Fibroblast of villous mesenchyme (primary cell): ENCODE measurements at regions not wholly inside any gene's neighbourhood (a gene's known extent, or its start where the extent isn't known, plus 50 kb on each side); places are given as distances from the start of the nearest gene placed in this dataset.

ENCODE experiments used
- DNase-seq: peaks from one replicate; pipeline ENCODE4 v3.0.0-alpha.2; 2010; ENCODE audit warnings: low read depth
- H3K4me3 ChIP-seq: 2 replicates; pipeline ENCODE4 v1.5.1; 2011; ENCODE audit warnings: low read depth, mild to moderate bottlenecking, low read length
- CTCF ChIP-seq: IDR thresholded peaks from 2 replicates; pipeline ENCODE4 v1.5.1; 2012; ENCODE audit warnings: low read depth, mild to moderate bottlenecking, low read length; ENCODE audit not compliant: insufficient read depth

GRCh38 chr14:89042021-89042420 lies 217.6 kb downstream of the TTC8 start:
- no peak for TF ChIP-seq CTCF
- DNase-seq: no peak

GRCh38 chr14:89053303-89053702 lies 228.9 kb downstream of the TTC8 start:
- TF ChIP-seq CTCF: no peak
- H3K4me3 ChIP-seq: no peak overlapping the region
- no peak for DNase-seq

More at GRCh38 chr14:89042021-89042420, 217.6 kb downstream of the TTC8 start:
- no peak overlapping the region for H3K4me3 ChIP-seq

GRCh38 chr14:89056394-89056793 lies 231.9 kb downstream of the TTC8 start:
- DNase-seq: no peak
- TF ChIP-seq CTCF: no peak
- no peak overlapping the region for H3K4me3 ChIP-seq

- DNase-seq: no peak
- TF ChIP-seq CTCF: no peak
- H3K4me3 ChIP-seq: no peak overlapping the region
Observed at GRCh38 chr14:89058697-89059096, 234.2 kb downstream of the TTC8 start.

GRCh38 chr14:89060191-89060590 lies 235.7 kb downstream of the TTC8 start:
- DNase-seq: no peak
- no peak overlapping the region for H3K4me3 ChIP-seq
- TF ChIP-seq CTCF: no peak

GRCh38 chr14:89061696-89062095 lies 237.2 kb downstream of the TTC8 start:
- no peak overlapping the region for H3K4me3 ChIP-seq
- no peak for DNase-seq
- no peak for TF ChIP-seq CTCF

GRCh38 chr14:89065879-89066278 lies 241.4 kb downstream of the TTC8 start:
- H3K4me3 ChIP-seq: no peak overlapping the region
- TF ChIP-seq CTCF: no peak
- DNase-seq: no peak
